Caki2 (cell line): ENCODE measurements at regions not wholly inside any gene's neighbourhood (a gene's known extent, or its start where the extent isn't known, plus 50 kb on each side); places are given as distances from the start of the nearest gene placed in this dataset.

Experiments used
- DNase-seq: peaks from one replicate; pipeline ENCODE4 v3.0.0-alpha.2; 2015; ENCODE audit warnings: low read depth
- in situ Hi-C: cut with HindIII; loops from 2 replicates; pipeline ENCODE4 v1.10.0; 2016; ENCODE audit warnings: low sequenced_read_pairs, low pct_unique_long_range_greater_than_20kb, mixed read lengths

DNA sequence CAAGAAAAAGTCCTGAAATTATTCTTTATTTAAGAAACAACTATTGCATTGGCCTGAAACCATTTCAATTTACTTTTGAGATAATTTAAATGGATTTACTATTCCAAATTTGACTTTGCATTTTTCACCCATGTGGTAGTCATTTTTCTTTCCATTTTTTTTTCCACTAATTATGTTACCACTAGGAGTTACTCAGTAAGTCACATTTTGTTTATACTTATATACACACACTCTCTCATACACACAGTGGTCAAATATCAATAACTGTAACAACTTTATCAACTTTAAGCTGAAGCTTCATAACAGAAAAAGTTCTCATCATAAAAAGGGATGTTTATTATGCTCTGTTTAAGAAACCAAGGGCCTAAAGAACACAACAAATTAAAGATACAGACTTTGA is 222.8 kb downstream of the SIPA1L2 start:
- DNase-seq: no peak
- in situ Hi-C loops: no loop called here

DNA sequence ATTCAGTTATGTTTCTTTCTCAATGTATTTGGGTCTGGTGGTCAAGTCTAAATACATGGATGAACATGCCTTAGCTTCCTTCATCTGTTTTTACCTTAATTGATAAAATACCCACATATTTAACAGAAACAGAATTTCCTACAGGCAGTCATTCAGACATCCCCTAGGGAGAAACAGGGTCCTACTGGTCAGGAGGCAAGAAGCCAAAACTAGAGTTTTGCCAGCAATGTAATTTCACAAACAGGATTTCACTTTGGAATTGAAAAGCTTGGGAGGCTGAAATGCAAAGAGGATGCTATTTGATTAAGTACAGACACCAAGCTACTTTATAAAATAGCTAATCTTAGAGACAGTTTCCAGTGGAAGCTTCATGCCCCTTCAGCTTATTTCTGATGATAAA is 224.2 kb downstream of the SIPA1L2 start:
- DNase-seq: no peak
- in situ Hi-C loops: no loop called here

DNA sequence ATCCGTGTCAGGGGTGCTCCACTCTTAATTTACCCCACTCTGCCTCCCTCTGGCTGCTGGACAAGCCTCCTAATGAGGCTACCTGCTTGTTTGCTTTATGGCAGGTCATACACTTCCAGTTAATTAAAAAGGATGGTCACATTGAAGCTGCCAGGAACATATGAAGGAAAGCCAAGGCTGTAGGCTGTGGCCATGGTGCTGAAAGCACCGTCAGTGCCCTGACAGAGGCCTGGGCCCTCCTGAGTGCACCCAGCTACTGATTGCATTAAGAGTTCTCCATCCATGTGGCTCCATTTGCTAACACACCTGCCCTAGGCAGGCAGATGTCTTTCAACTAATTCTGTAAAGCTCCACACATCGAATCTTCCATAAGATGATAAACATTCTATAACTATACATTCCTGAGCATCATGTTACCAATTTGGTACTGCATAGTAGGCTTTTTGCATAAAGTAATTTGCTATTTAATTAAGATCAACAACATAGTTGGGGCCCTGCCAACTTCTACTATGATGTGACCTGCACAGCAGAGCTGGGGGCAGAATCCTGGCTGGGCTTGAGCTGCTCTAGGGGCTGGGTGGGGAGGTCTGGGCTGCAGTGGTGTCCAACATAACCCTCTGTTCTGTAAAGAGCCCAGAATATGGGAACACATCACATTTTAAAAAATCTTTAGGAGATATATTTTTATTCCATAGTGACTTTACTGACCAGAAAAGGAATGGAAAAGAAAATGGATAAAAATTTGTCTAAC is 224.8 kb downstream of the SIPA1L2 start:
- in situ Hi-C loops: no loop called here
- DNase-seq: no peak

DNA sequence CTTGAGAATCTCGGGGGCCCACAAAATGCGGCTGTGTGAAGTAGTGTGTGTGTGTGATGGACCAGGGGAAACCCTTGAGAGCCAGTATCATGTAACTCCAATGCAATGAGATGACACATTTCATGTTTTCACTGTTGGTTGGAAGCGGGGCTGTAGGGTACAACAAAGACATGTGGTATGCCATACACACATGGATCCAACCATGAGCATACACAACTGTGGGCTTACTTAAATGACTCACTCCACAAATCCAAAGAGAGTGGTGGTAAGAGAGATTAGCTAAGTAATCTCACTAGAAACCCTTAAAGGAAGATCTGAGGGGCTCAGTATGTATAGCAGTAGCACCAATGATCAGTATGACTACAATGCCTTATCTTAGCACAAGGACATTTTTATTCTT is 225.7 kb downstream of the SIPA1L2 start:
- in situ Hi-C loops: no loop called here
- no peak for DNase-seq

DNA sequence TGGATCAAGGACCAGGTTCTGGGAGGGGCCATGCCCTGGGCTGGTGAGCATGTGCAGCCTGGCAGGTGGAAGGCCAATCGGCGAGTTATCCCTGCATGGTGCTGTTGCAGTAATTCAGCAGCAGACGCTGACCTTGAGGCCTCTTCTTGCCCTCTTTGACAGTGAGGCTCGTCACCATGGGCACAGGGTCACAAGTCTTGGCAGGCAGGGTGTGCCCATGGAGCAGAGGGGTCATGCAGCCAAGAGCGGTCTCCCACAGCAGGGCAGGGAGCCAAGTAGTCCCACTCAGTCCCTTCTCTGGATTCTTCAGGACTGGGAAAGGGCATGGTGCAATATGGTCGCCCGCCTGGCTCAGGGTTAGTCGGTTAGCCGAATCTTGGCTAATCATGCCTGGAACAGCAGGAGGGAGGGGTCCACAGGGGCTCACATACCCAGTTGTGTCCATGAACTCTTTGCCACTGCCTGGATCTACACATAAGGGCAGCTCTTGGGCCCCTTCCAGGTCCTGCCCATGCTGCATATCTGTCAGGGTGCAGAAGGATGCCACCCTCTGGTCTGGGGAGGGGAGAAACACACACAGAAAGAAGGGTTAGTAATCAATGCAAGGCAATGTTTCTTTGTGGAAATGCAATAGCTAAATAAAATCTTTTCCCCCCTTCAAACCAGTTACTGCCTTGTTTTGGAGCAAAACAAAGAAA is 226.8 kb downstream of the SIPA1L2 start:
- in situ Hi-C loops: no loop called here
- no peak for DNase-seq

DNA sequence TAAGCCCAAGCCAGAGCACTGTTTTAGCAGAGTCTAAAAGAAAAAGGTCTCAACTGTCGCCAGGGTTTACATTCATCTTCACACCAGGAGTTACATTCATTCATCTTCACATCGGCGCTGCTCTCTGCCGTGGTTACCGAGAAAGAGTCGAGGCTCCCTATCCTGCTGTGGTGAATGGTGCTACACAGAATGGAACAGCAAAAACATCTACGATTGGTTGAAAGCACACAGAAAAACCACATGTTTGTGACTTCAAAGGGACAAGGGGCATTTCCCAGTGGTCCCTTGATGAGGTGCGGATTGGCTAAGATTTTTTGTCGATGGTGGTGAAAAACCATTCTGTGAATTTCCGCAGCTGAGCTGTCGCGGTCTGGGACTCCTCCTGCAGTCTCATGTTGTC is 231.1 kb downstream of the SIPA1L2 start:
- DNase-seq: no peak
- in situ Hi-C loops: no loop called here

DNA sequence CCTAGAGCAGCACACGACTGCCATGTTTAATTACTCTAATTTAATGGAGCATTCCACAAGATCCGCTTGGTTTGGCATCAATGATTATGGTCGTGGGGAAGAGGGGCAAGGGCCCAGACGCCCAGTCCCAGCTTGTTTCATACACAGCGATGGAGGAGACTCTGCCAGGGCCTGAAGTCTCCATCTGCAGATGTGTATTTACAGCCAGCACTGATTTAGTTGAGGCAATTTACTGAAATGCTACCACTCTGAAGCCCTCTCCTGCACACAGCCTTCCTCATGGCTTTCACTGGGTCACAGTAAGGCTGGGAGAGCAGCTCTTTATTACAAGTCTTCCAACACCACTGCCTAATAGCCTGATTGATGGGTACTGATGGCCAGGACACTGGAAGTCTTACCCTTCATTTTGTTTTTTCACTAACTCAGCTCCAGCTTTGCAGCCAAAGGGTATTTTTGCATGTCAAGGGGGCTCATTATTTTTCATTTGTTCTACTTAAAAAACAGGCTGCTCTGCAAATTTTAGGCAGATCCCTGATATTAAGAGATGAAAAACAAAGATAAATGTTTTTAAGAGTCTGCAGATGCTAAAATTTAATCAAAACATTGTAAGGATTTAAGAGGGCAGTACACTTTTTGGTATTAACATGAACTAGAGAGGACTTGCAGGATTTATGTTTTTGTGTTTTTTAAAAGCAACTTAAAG is 236.3 kb downstream of the SIPA1L2 start:
- in situ Hi-C loops: no loop called here
- DNase-seq: no peak

DNA sequence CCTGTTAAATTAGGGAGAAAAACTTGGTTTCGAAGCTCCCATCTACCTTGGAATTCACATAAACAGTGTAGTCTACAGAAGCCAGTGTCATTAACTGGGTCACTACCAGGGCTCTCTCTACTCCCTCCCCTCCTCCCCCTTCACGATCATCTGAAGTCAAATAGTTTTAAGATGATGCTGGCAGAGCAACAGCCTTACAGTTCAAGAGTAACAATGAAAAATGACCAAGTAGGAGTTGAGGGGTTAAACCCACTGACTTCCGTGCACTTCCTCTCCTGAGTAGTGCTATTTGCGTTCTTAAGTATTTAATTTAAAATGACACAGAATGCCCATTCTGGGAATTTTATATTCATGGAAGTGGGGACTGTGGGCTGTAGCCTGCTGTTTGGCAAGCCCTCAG is 236.9 kb downstream of the SIPA1L2 start:
- in situ Hi-C loops: no loop called here
- no peak for DNase-seq

DNA sequence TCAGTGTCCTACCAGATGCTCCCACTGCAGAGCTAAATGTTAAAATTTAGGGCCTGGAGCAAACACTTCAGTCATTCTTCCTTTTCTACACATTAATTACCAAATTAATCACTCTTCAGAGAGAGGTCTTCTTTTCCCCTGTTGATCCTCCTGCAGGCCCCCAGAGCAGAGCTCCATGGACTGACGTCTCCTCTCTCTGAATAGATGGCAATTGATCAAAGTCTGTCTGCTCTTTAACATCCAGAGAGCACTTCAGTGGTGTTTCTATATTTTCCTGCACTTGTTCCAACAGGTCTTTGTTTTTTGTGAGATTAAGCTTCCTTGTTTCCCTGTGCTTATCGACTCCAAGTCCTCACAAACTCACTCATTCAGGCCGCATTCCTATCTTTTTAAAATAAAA is 239.3 kb downstream of the SIPA1L2 start:
- DNase-seq: no peak
- in situ Hi-C loops: no loop called here

DNA sequence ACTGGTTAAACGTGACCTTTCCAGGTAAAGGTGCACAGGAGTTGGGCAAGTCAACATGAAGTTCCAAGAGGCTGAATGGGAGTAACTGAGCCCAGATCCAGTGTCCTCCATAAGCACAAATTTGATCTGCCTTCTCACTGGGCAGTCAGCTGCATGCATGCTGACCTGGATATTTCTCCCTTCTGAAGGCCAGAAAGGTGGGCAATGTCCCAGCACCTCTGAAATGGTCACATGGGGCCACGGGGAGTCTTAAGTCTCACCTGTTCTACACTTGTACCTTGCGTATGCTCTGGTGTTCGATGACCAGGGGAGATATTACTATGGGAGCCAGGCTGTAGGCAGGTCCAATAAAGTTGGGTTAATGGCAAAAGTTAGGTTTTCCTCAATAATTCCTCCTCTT is 240.2 kb downstream of the SIPA1L2 start:
- in situ Hi-C loops: no loop called here
- no peak for DNase-seq

DNA sequence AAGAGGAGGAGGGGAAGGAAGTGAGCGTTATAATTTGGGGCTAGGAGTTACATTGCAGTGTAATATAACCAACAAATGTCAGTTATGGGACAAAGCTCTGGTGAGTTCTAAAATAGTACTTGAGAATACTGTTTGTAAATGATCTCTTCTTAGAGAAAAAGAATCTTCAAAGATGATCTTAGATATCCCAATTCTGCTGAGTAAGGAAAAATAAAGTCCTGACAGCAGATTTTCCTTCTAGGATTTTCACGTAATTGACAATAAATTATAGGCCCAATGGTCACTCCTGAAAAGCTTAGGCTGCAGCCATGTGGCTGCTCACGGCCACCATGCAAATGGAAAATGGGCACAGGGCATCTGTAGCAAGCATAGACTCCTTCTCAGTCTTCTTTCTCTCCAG is 241.6 kb downstream of the SIPA1L2 start:
- in situ Hi-C loops: no loop called here
- DNase-seq: no peak

DNA sequence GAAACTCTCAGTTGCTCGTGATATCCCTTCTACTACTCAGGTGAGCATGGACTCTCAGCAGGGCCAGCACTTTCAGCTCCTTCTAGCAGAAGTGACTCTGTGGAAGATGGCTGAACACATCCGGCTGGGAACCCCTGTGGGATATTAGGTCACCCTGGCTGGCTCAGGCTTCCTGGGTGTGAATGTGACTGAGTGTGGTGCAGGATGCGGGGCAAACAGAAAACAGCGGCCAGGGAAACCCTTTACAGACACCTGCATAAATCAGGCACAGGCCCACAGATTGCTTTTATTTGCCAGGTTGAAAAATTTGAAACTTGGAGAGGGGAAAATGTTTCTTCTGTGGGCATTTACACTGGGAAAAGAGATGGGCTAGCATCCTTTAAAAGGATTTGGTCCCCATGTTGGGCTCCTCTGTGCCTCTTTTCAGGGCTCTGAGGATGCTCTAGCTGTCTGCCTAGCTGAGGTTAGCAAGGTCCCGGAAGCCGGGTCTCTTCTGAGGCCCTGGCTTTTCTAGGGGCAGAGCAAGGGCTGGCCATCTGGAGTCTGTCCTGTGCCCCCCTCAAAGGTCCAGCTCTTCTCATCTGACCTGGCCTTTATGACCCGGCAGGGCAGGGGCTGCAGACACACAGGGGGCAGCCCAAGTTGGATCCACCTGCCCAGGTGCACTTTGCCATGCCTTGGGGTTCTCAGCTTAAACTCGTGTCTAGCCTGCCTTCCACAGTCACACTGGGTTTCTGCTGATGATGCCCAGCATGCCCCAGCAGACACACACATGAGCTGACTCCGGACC is 243.0 kb downstream of the SIPA1L2 start:
- no peak for DNase-seq
- in situ Hi-C loops: no loop called here

DNA sequence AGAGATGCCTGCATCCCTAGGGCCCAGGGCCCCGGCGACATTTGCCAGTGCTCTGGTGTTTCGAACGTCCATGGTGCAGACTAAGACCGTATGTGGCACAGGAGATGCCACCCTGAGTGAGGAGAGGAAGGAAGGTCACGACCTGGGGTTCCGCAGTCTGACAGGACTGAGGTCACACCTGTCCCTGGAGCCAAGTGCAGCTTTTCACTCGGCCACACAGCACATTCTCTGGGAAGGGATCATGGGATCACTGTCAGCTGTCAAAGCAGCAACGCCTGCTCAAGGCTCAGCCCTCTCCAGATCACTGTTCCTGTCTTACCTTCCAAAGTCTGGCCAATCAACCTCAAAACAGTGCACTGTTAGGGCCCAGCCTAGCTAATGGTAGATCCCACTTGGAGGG is 243.6 kb downstream of the SIPA1L2 start:
- in situ Hi-C loops: no loop called here
- DNase-seq: no peak

DNA sequence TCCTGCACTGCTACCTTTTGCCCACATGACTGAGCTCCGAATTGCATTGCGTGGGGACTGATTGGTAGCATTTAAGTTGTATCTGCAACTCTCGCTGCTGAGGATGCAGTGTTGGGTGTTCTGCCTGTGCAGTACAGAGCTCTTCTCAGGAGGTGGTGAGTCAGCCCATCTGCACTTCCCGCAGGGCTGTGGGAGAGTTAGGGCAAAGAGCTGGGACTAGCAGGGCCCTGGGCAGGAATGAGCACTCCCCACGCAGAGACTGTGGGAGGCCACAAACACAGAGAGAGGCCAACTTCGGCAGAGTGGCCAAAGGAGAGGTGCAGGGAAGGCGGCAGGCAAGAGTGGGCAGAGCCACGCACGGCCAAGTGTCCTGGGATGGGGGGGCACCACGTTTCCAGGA is 244.7 kb downstream of the SIPA1L2 start:
- in situ Hi-C loops: no loop called here
- DNase-seq: no peak

DNA sequence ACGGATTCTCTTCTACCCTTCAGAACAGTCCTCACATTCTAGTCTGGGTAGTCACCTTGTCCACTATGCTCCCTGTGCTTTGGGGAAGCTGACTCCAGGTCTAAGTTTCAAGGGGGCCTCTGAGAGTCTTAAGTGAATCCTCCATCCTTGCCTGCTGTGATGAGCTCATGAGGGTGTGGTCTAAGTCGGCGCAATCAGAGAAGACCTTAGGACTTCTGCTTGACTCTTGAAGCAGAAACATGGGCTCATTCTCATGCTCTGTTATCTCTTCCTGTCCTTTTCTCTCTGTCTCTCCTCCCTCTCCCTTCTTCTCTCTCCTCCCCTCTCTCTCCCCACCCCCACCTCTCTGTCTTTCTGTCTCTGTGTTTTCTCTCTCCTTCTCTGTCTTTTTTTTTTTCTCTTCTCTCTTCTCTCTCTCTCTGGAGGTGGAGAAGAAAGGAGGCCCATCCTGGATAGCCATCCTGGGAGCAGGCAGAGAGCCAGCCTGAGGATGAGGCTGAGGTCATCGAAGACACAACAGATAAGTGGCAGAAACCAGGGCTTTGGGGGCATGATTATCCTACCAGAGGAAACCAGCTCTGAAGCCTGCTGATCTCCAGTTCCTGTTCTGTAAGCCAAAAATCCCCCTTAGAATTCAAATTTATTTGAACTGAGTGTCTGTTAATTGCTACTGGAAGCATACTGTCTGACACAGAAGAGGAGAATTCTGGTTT is 245.6 kb downstream of the SIPA1L2 start:
- DNase-seq: no peak

DNA sequence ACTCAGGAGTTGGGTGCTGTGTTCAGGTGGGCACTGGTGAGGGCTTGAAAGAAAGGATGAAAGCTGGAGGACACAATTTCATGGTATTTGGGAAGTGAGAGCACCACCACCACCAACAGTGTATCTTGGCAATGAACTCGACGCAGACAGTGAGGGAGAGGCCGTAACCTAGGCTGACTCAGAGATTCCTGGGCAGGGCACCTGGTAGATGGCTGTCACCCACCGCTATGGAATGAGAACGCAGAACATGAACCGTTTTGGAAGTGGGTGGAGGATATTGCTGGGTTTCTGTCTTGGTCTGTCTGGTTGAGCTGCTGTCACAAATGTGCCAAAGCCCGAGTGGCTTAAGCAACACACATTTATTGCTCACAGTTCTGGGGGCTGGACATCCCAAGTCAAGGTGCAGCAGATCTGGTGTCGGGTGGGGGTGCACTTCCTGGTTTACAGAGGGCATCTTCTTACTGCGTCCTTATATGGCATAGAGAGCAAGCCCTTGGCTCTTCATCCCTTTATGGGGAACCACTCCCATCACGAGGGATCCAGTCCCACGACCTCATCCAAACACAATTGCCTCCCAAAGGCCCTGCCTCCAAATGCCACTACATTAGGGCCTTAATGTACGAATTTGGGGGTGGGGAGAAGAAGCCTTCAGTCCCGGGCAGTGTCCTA is 246.3 kb downstream of the SIPA1L2 start:
- in situ Hi-C loops: no loop called here
- no peak for DNase-seq

More for the DNA sequence above, 245.6 kb downstream of the SIPA1L2 start:
- in situ Hi-C loops: no loop called here

DNA sequence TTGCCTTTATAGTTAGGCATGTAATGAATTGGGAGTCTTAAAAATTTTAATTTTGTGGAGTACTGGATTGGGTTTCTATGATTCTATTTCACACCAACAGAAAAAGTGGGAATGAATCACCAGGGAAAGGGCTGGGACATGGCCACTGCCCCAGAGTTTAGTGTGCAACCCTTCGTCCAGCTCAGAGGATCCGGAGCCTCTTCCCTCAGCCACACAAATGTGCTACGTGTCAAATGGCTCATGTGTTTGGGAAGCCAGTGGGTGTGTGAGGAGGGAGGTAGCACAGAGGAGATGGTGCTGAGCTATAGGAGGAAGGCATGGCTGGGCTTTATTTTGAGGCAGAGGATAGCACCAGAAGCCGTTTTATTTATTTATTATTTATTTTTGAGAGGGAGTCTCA is 247.3 kb downstream of the SIPA1L2 start:
- DNase-seq: no peak
- in situ Hi-C loops: no loop called here
